ENCODE measurements at regions not wholly inside any gene's neighbourhood (a gene's known extent, or its start where the extent isn't known, plus 50 kb on each side); places are given as distances from the start of the nearest gene placed in this dataset.
A peak's percentile ranks its signal among the peaks of the same experiment; 100 is the strongest.

GRCh38 chr1:14345946-14346550, 252.4 kb upstream of the KAZN start:
- no peak overlapping the region for H3K27ac ChIP-seq (replicated peaks; ENCODE audit: low read length)
- no peak overlapping the region for H2AK5ac ChIP-seq (ENCODE audit: low read depth, low read length)
- H3K14ac ChIP-seq (ENCODE audit: low read length) = no peak overlapping the region
- no peaks in the 10 kb centered on the region for H3K79me1 ChIP-seq (ENCODE audit: low read depth, low read length)
- DNase-seq (ENCODE audit: low spot score) = no peak
- no CpG with 5 or more reads among the region's 8 CpGs for WGBS, 2 donors (ENCODE audit: extremely low coverage in 2 of 2, insufficient read length in 2 of 2, insufficient replicate concordance in 1 of 2)
- H2BK15ac ChIP-seq (ENCODE audit: low read length) = no peak overlapping the region
- H3K9ac ChIP-seq (ENCODE audit: low read depth, low read length, poor library complexity) = no peak overlapping the region
- H4K91ac ChIP-seq (ENCODE audit: low read depth, low read length, poor library complexity) = no peak overlapping the region
- H2BK5ac ChIP-seq (ENCODE audit: low read length) = no peak overlapping the region
- no peak overlapping the region for H3K4me3 ChIP-seq (ENCODE audit: low read length in 2 of 2)
- no peak overlapping the region for H3K18ac ChIP-seq (ENCODE audit: low read length)
- H3K27me3 ChIP-seq (ENCODE audit: control insufficient read depth in 3 of 3, insufficient read depth in 3 of 3, low read depth in 1 of 3, low read length in 3 of 3) = no peaks in the 10 kb centered on the region
- peaks cover 2 to 3% of the 10 kb centered on the region in 2 donors for H3K9me3 ChIP-seq (replicated peaks in 1 of 2; ENCODE audit: control insufficient read depth in 2 of 2, insufficient read depth in 1 of 2, low read depth in 1 of 2, low read length in 2 of 2)
- H3K36me3 ChIP-seq (replicated peaks in 1 of 2; ENCODE audit: control insufficient read depth in 2 of 2, insufficient read depth in 2 of 2, low read length in 2 of 2) = no peaks in the 10 kb centered on the region
- H3K4me1 ChIP-seq (ENCODE audit: control insufficient read depth in 2 of 2, insufficient read depth in 1 of 2, low read depth in 1 of 2, low read length in 2 of 2) = peaks cover 2 to 8% of the 10 kb centered on the region in 2 donors
- H3K4ac ChIP-seq (ENCODE audit: low read length) = no peak overlapping the region
- no peak overlapping the region for H3K23ac ChIP-seq (ENCODE audit: low read depth, low read length, poor library complexity)
- no peak overlapping the region for H4K8ac ChIP-seq (ENCODE audit: low read depth, low read length)
- H2BK12ac ChIP-seq (ENCODE audit: low read length) = no peak overlapping the region
- peak overlapping the region; percentile 68 for H2AFZ ChIP-seq (ENCODE audit: low read length)
- H3K4me2 ChIP-seq (ENCODE audit: insufficient read depth, low read length, poor library complexity, severe bottlenecking) = no peak overlapping the region
- no peak overlapping the region for H2BK120ac ChIP-seq (ENCODE audit: low read depth, low read length)

GRCh38 chr1:14347186-14347585, 251.3 kb upstream of the KAZN start:
- Histone ChIP-seq H3K36me3 (replicated peaks in 1 of 2; ENCODE audit: control insufficient read depth in 2 of 2, insufficient read depth in 2 of 2, low read length in 2 of 2) (no peaks in the 10 kb centered on the region), H3K4me2 (ENCODE audit: insufficient read depth, low read length, poor library complexity, severe bottlenecking) (no peak overlapping the region), H2AK5ac (ENCODE audit: low read depth, low read length) (no peak overlapping the region), H3K9ac (ENCODE audit: low read depth, low read length, poor library complexity) (no peak overlapping the region), H2BK5ac (ENCODE audit: low read length) (no peak overlapping the region), H3K27ac (replicated peaks; ENCODE audit: low read length) (no peak overlapping the region), H3K4ac (ENCODE audit: low read length) (no peak overlapping the region), H4K91ac (ENCODE audit: low read depth, low read length, poor library complexity) (no peak overlapping the region), H3K23ac (ENCODE audit: low read depth, low read length, poor library complexity) (no peak overlapping the region), H2BK12ac (ENCODE audit: low read length) (no peak overlapping the region), H2BK120ac (ENCODE audit: low read depth, low read length) (no peak overlapping the region), H2BK15ac (ENCODE audit: low read length) (no peak overlapping the region), H3K4me3 (ENCODE audit: low read length in 2 of 2) (no peak overlapping the region), H3K9me3 (replicated peaks in 1 of 2; ENCODE audit: control insufficient read depth in 2 of 2, insufficient read depth in 1 of 2, low read depth in 1 of 2, low read length in 2 of 2) (peaks cover 2 to 3% of the 10 kb centered on the region in 2 donors), H3K14ac (ENCODE audit: low read length) (no peak overlapping the region), H3K79me1 (ENCODE audit: low read depth, low read length) (no peaks in the 10 kb centered on the region), H2AFZ (ENCODE audit: low read length) (no peak overlapping the region), H4K8ac (ENCODE audit: low read depth, low read length) (no peak overlapping the region), H3K4me1 (ENCODE audit: control insufficient read depth in 2 of 2, insufficient read depth in 1 of 2, low read depth in 1 of 2, low read length in 2 of 2) (peaks cover 2 to 8% of the 10 kb centered on the region in 2 donors), H3K27me3 (ENCODE audit: control insufficient read depth in 3 of 3, insufficient read depth in 3 of 3, low read depth in 1 of 3, low read length in 3 of 3) (no peaks in the 10 kb centered on the region), H3K18ac (ENCODE audit: low read length) (no peak overlapping the region)
- WGBS, 2 donors (ENCODE audit: extremely low coverage in 2 of 2, insufficient read length in 2 of 2, insufficient replicate concordance in 1 of 2) = no CpG with 5 or more reads among the region's 6 CpGs
- DNase-seq (ENCODE audit: low spot score) = no peak

GRCh38 chr1:14347776-14348175, 250.7 kb upstream of the KAZN start:
- Histone ChIP-seq H3K4me2 (ENCODE audit: insufficient read depth, low read length, poor library complexity, severe bottlenecking) (no peak overlapping the region), H2AK5ac (ENCODE audit: low read depth, low read length) (no peak overlapping the region), H3K4ac (ENCODE audit: low read length) (no peak overlapping the region), H2BK120ac (ENCODE audit: low read depth, low read length) (no peak overlapping the region), H2BK15ac (ENCODE audit: low read length) (no peak overlapping the region), H3K4me3 (ENCODE audit: low read length in 2 of 2) (no peak overlapping the region), H3K23ac (ENCODE audit: low read depth, low read length, poor library complexity) (no peak overlapping the region), H3K4me1 (ENCODE audit: control insufficient read depth in 2 of 2, insufficient read depth in 1 of 2, low read depth in 1 of 2, low read length in 2 of 2) (peaks cover 2 to 8% of the 10 kb centered on the region in 2 donors), H2BK5ac (ENCODE audit: low read length) (no peak overlapping the region), H4K91ac (ENCODE audit: low read depth, low read length, poor library complexity) (no peak overlapping the region), H3K14ac (ENCODE audit: low read length) (no peak overlapping the region), H3K9me3 (replicated peaks in 1 of 2; ENCODE audit: control insufficient read depth in 2 of 2, insufficient read depth in 1 of 2, low read depth in 1 of 2, low read length in 2 of 2) (peaks cover 2 to 3% of the 10 kb centered on the region in 2 donors), H3K18ac (ENCODE audit: low read length) (no peak overlapping the region), H2AFZ (ENCODE audit: low read length) (no peak overlapping the region), H2BK12ac (ENCODE audit: low read length) (no peak overlapping the region), H3K79me1 (ENCODE audit: low read depth, low read length) (no peaks in the 10 kb centered on the region), H4K8ac (ENCODE audit: low read depth, low read length) (no peak overlapping the region), H3K9ac (ENCODE audit: low read depth, low read length, poor library complexity) (no peak overlapping the region), H3K27me3 (ENCODE audit: control insufficient read depth in 3 of 3, insufficient read depth in 3 of 3, low read depth in 1 of 3, low read length in 3 of 3) (no peaks in the 10 kb centered on the region), H3K27ac (replicated peaks; ENCODE audit: low read length) (no peak overlapping the region), H3K36me3 (replicated peaks in 1 of 2; ENCODE audit: control insufficient read depth in 2 of 2, insufficient read depth in 2 of 2, low read length in 2 of 2) (no peaks in the 10 kb centered on the region)
- no CpG with 5 or more reads among the region's 3 CpGs for WGBS, 2 donors (ENCODE audit: extremely low coverage in 2 of 2, insufficient read length in 2 of 2, insufficient replicate concordance in 1 of 2)
- DNase-seq (ENCODE audit: low spot score) = no peak

- no peak overlapping the region for H2BK120ac ChIP-seq (ENCODE audit: low read depth, low read length)
- H4K8ac ChIP-seq (ENCODE audit: low read depth, low read length) = no peak overlapping the region
- H3K4me2 ChIP-seq (ENCODE audit: insufficient read depth, low read length, poor library complexity, severe bottlenecking) = no peak overlapping the region
These were observed 248.3 kb upstream of the KAZN start for GRCh38 chr1:14350197-14350596.

More at GRCh38 chr1:14350197-14350596, 248.3 kb upstream of the KAZN start:
- H3K27ac ChIP-seq (replicated peaks; ENCODE audit: low read length) = no peak overlapping the region
- DNase-seq (ENCODE audit: low spot score) = no peak
- H3K4ac ChIP-seq (ENCODE audit: low read length) = no peak overlapping the region
- no peak overlapping the region for H2BK15ac ChIP-seq (ENCODE audit: low read length)
- peaks cover 2 to 8% of the 10 kb centered on the region in 2 donors for H3K4me1 ChIP-seq (ENCODE audit: control insufficient read depth in 2 of 2, insufficient read depth in 1 of 2, low read depth in 1 of 2, low read length in 2 of 2)
- peaks cover 2 to 3% of the 10 kb centered on the region in 2 donors for H3K9me3 ChIP-seq (replicated peaks in 1 of 2; ENCODE audit: control insufficient read depth in 2 of 2, insufficient read depth in 1 of 2, low read depth in 1 of 2, low read length in 2 of 2)
- no peaks in the 10 kb centered on the region for H3K27me3 ChIP-seq (ENCODE audit: control insufficient read depth in 3 of 3, insufficient read depth in 3 of 3, low read depth in 1 of 3, low read length in 3 of 3)
- H3K36me3 ChIP-seq (replicated peaks in 1 of 2; ENCODE audit: control insufficient read depth in 2 of 2, insufficient read depth in 2 of 2, low read length in 2 of 2) = no peaks in the 10 kb centered on the region
- no peak overlapping the region for H3K23ac ChIP-seq (ENCODE audit: low read depth, low read length, poor library complexity)
- H3K14ac ChIP-seq (ENCODE audit: low read length) = no peak overlapping the region
- H2AK5ac ChIP-seq (ENCODE audit: low read depth, low read length) = no peak overlapping the region
- no peak overlapping the region for H4K91ac ChIP-seq (ENCODE audit: low read depth, low read length, poor library complexity)
- no peaks in the 10 kb centered on the region for H3K79me1 ChIP-seq (ENCODE audit: low read depth, low read length)
- no peak overlapping the region for H2BK12ac ChIP-seq (ENCODE audit: low read length)
- no peak overlapping the region for H3K9ac ChIP-seq (ENCODE audit: low read depth, low read length, poor library complexity)
- no peak overlapping the region for H3K18ac ChIP-seq (ENCODE audit: low read length)
- H2BK5ac ChIP-seq (ENCODE audit: low read length) = no peak overlapping the region
- no peak overlapping the region for H2AFZ ChIP-seq (ENCODE audit: low read length)
- H3K4me3 ChIP-seq (ENCODE audit: low read length in 2 of 2) = no peak overlapping the region
- no CpG with 5 or more reads among the region's 2 CpGs for WGBS, 2 donors (ENCODE audit: extremely low coverage in 2 of 2, insufficient read length in 2 of 2, insufficient replicate concordance in 1 of 2)
